ENCODE measurements at regions not wholly inside any gene's neighbourhood (a gene's known extent, or its start where the extent isn't known, plus 50 kb on each side); places are given as distances from the start of the nearest gene placed in this dataset.

DNA sequence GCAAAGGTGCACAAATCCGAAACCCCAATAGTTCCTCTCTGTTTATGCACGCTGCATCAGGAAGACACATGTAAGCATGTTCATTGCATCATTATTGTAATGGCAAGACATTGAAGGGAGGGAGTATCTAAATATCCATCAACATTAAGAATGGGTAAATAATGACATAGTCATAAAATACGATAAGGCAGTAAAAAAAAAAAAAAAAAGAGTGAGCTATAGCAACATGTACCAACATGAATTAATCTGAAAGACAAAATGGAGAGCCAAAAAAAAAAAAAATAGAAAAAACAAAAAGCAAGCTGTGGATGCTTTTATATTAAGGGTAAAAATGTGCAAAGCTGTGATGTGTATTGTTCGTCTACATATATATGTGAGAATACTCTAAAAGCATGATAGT, 70.2 kb upstream of the ABLIM1 start:
- no peak for TF ChIP-seq POLR2A (IDR thresholded peaks at IDR 0.05; ENCODE audit: borderline replicate concordance, extremely low read depth, insufficient read depth, insufficient read length)
- no peak for TF ChIP-seq EZH2phosphoT487 (IDR thresholded peaks at IDR 0.05; ENCODE audit: borderline replicate concordance)
- TF ChIP-seq, protein P1, sequence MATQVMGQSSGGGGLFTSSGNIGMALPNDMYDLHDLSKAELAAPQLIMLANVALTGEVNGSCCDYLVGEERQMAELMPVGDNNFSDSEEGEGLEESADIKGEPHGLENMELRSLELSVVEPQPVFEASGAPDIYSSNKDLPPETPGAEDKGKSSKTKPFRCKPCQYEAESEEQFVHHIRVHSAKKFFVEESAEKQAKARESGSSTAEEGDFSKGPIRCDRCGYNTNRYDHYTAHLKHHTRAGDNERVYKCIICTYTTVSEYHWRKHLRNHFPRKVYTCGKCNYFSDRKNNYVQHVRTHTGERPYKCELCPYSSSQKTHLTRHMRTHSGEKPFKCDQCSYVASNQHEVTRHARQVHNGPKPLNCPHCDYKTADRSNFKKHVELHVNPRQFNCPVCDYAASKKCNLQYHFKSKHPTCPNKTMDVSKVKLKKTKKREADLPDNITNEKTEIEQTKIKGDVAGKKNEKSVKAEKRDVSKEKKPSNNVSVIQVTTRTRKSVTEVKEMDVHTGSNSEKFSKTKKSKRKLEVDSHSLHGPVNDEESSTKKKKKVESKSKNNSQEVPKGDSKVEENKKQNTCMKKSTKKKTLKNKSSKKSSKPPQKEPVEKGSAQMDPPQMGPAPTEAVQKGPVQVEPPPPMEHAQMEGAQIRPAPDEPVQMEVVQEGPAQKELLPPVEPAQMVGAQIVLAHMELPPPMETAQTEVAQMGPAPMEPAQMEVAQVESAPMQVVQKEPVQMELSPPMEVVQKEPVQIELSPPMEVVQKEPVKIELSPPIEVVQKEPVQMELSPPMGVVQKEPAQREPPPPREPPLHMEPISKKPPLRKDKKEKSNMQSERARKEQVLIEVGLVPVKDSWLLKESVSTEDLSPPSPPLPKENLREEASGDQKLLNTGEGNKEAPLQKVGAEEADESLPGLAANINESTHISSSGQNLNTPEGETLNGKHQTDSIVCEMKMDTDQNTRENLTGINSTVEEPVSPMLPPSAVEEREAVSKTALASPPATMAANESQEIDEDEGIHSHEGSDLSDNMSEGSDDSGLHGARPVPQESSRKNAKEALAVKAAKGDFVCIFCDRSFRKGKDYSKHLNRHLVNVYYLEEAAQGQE (IDR thresholded peaks at IDR 0.05; ENCODE audit: low read depth), result no peak
- TF ChIP-seq, protein P2, sequence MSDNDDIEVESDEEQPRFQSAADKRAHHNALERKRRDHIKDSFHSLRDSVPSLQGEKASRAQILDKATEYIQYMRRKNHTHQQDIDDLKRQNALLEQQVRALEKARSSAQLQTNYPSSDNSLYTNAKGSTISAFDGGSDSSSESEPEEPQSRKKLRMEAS (IDR thresholded peaks at IDR 0.05), result no peak
